ENCODE measurements at regions not wholly inside any gene's neighbourhood (a gene's known extent, or its start where the extent isn't known, plus 50 kb on each side); places are given as distances from the start of the nearest gene placed in this dataset.

GRCh38 chr16:63174801-63175200, 1138.6 kb upstream of the CDH8 start:
- no peaks in the 10 kb centered on the region for H3K4me1 Mint-ChIP-seq
- H3K36me3 Mint-ChIP-seq (ENCODE audit: insufficient read depth in 1 of 3, low read depth in 3 of 3), result no peaks in the 10 kb centered on the region; a peak in 1 of 7 replicates
- Histone ChIP-seq H3K79me2 (ENCODE audit: insufficient read depth, low read length) (no peaks in the 10 kb centered on the region), H2AK5ac (ENCODE audit: insufficient read length, low read length) (no peak overlapping the region), H2AFZ (ENCODE audit: low read length) (no peak overlapping the region), H3K27me3 (ENCODE audit: insufficient read depth, low read length) (no peaks in the 10 kb centered on the region), H3T11ph (ENCODE audit: low read length) (no peak overlapping the region), H3K18ac (ENCODE audit: insufficient read length, low read depth, low read length) (no peak overlapping the region), H2BK12ac (ENCODE audit: insufficient read length, low read depth, low read length) (no peak overlapping the region), H3K79me1 (ENCODE audit: insufficient read depth, low read depth, low read length, poor library complexity, severe bottlenecking) (no peaks in the 10 kb centered on the region), H3K4me2 (ENCODE audit: insufficient read depth, insufficient read length, low read length) (no peak overlapping the region), H3K14ac (ENCODE audit: insufficient read depth, low read length) (no peak overlapping the region), H2BK15ac (ENCODE audit: low read depth, low read length) (no peak overlapping the region), H3K23ac (ENCODE audit: insufficient read length, low read depth, low read length) (no peak overlapping the region), H3K27ac (ENCODE audit: insufficient read length, low read depth, low read length) (no peak overlapping the region), H3K9me3 (ENCODE audit: control insufficient read depth, low read depth, low read length) (no peaks in the 10 kb centered on the region), H3K4ac (ENCODE audit: low read depth, low read length) (no peak overlapping the region), H3K23me2 (ENCODE audit: insufficient read length, low read depth, low read length, poor library complexity, severe bottlenecking) (no peaks in the 10 kb centered on the region), H3K56ac (ENCODE audit: insufficient read length, low read depth, low read length) (no peak overlapping the region), H3K9ac (ENCODE audit: extremely low read depth, insufficient read length, low read length) (no peak overlapping the region), H3K4me1 (ENCODE audit: insufficient read depth, low read length) (no peaks in the 10 kb centered on the region), H4K91ac (ENCODE audit: insufficient read length, low read depth, low read length) (no peak overlapping the region), H2BK5ac (ENCODE audit: insufficient read length, low read length) (no peak overlapping the region), H4K8ac (replicated peaks; ENCODE audit: insufficient read length, low read depth, low read length) (no peak overlapping the region), H2BK120ac (ENCODE audit: low read depth, low read length, poor library complexity, severe bottlenecking) (no peak overlapping the region), H4K5ac (ENCODE audit: insufficient read length, low read depth, low read length) (no peak overlapping the region), H4K20me1 (ENCODE audit: control insufficient read depth, insufficient read depth, insufficient read length) (no peaks in the 10 kb centered on the region), H2BK20ac (ENCODE audit: low read depth, low read length, poor library complexity, severe bottlenecking) (no peak overlapping the region)
- H3K27me3 Mint-ChIP-seq (ENCODE audit: low read depth), result no peaks in the 10 kb centered on the region
- H3K4me3 Mint-ChIP-seq, result no peak overlapping the region
- TF ChIP-seq CTCF (conservative IDR thresholded peaks at IDR 0.05), result no peak
- no peak for DNase-seq
- H3K9me3 Mint-ChIP-seq, result no peaks in the 10 kb centered on the region; a peak in 1 of 5 replicates
- no peak overlapping the region for H3K27ac Mint-ChIP-seq

Data from H9 (cell line).